Amygdala (tissue), 56 donors: ENCODE measurements at regions not wholly inside any gene's neighbourhood (a gene's known extent, or its start where the extent isn't known, plus 50 kb on each side); places are given as distances from the start of the nearest gene placed in this dataset.

Source experiments
- DNase-seq, 56 donors: peaks; one replicate each; lab custom pipeline; 2025; lab: John Stamatoyannopoulos, UW

DNA sequence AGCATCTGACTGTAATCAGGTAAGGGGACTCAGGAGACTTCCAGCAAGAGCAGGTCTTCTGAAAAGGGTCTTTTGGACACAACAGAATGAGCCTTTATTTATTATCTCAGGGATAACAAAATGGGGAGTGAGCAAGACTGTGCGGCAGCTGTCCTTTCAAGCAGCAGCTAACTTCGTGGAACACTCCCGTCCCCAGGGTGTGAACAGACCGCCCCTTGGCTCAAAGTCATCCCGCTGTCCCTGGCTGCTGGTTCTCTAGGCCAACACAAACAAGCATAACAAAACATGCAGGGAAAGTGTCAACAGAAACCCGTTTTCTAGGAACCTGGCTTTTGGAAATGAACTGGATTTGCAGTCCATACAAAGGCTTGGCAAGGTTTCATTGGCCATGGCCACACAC is 787.9 kb upstream of the FANCL start:
- DNase-seq = no peak

DNA sequence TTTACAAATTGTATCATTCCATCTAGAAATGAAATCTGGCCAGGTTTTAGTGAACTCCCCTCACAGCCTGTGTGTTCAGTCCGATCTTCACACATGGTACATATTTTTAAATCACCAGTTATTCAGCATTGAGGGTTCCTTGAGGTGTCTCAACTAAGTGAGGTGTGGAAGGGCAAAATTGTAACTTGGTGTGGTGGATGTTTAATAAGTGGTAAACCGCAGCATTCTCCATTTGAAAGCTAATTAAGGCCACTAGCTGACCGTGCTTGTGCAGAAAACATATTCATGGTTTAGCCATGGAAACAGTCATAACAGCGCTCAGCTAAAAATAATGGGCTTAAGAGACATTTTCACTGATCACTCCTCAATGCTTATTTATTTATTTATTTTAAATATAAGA is 786.2 kb upstream of the FANCL start:
- no peak for DNase-seq

DNA sequence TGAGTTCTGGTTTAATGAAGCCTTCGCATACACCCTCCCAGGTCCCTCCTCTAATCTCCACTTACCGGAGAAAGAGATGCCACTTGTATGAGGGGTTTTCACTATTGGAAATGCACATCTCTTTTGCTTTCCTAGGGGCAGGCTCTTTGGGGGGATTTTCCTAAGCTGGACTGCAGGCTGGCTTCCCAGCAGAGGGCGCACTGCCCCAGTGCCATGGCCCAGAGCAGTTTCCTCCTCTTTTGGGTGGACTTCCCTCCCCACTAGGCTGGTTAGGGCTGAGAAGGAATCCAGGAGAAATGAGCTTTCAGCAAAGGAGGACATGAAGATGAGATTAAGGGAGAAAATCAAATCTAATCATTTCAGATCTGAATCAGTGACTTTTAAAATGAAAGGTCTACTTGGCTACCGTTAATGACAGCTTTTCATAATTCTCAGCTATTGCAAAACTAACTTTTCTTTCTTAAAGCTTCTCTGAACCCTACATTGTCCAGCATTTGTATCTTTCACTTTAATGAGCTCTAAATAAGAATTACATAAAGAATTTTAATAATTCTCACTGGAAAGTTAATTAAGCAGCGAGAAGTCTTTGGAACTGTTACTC is 784.1 kb upstream of the FANCL start:
- peak in 13 of 56 donors; percentile 0 to 36 (median 5) for DNase-seq

DNA sequence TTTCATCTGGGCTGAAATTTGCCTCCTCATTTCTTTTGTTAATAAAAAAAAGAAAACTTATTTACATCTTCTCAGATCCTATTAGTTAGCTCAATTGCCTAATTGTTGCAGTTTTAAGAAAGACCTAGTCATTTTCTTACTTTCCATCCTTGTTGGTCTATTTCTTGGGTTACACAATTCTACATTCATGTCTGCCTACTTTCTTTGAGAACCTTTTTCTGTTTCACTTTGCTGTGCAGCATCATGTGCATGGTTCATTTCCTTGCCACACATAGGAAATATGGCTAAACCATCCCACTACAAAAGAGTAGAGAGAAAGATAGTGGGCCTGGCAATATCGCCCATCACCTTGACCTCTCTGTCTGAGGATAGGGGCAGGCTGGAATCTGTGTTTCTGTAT is 780.7 kb upstream of the FANCL start:
- DNase-seq = no peak

DNA sequence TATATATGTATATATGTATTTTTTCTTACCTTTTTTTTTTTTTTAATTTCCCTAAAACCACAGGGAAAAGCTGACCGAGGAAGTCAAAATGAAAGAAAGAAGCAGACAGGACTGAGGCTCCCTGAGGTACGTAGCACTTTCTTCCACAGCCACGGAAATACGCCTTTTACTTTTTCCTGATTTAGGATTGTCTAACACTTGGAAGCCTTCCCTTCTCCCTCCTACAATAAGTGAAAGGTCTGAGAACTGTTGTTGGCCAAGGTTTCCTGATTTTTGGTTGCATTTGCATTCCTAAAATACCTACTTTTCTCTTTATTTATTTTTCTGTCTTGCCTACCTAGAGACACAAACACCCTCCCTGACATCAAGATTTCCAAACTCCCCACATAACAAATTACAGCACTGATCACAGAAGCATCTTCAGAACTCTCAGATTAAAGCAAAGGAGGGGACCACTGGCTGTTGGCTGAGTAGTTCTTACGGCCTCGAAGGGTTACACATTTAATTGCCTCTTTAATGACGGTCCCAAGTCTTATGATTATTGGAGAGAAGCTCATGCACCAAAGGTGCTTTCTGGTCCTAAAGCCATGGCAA is 778.5 kb upstream of the FANCL start:
- DNase-seq = no peak

DNA sequence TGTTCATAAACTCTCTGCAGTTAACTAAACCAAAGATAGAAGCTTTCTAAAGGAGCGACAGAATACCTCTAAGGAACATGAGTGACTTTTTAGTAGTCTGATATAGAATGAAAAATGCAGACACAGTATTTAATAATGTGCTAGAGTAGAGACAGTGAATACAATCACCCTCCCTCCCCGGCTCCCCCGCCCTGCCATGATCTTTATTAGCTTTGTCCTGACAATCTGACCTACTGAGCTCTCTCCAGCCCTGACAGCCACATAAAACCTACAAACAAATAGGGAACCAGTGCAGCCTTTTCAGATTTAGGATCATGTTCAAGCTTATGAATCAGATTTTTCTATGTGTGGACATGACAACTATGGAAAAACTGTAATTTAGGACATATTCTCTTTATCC is 777.6 kb upstream of the FANCL start:
- no peak for DNase-seq

DNA sequence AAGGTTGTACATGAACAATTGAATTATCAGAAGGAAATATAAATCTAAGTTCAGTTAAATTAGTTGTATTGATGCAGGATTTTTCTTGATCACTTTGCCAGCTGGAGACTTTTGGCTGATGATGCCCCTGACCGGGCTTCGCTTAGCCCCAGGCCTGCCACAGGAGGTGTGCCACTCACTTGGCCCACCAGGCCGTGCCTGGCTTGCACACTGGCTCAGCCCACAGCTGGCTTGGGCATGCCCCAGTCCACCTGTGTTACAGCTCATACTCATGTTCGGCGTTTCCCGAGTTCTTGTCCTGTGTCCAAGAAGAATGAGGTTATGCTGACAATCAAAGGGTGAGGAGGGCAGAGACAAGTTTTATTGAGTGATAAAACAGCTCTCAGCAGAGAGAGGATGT is 773.9 kb upstream of the FANCL start:
- DNase-seq = no peak

DNA sequence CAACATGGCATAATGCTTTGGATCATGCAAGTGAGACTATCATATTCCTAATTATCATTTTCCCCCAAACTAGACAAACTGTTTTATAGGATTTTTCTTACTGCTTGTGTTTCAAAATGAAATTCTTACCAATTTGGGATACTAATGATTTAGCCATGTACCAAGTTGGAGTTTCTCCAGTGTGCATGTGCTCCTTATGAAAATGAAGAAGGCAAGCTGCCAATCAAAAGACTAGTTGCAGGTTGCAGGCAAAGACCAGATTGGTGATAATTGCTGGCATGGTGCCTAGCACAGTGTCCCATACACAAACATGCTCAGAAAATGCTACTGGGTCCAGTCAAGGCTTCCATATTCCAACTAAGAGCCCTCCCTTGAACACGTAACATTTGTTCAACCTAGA is 771.8 kb upstream of the FANCL start:
- no peak for DNase-seq

DNA sequence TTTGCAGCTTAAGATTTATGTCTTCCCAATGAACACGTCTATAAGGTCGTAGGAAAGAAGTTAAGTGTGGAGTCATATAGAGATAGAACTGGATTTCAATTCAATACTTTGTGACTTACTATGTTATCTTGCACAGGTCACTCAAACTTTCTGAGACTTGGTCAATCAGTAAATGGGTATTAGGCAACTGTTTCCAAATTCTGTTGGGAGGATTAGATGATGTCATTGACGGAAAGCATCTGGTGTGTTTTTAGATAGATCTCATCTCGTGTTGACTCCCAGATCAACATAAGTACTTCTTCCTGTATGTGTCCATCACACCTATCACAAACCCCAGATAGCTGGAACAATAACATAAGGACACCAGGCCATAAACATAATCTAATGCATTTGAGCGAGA is 771.1 kb upstream of the FANCL start:
- no peak for DNase-seq

DNA sequence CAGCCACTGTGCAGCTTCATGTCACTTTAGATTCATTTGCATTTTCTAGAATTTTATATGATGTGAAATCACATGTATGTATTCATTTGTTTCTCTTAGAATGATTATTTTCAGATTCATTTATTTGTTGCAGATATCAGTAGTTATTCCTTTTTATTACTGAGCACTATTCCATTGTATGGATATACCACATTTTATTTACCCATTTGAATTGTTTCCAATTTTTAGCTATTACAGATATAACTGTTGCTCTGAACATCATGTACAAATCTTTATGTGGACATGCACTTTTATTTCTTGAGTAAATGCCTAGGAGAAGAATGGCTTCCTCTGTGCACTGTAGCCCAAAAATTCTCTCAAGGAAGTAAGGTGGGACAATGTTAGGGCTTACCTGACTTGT is 767.8 kb upstream of the FANCL start:
- DNase-seq = no peak

DNA sequence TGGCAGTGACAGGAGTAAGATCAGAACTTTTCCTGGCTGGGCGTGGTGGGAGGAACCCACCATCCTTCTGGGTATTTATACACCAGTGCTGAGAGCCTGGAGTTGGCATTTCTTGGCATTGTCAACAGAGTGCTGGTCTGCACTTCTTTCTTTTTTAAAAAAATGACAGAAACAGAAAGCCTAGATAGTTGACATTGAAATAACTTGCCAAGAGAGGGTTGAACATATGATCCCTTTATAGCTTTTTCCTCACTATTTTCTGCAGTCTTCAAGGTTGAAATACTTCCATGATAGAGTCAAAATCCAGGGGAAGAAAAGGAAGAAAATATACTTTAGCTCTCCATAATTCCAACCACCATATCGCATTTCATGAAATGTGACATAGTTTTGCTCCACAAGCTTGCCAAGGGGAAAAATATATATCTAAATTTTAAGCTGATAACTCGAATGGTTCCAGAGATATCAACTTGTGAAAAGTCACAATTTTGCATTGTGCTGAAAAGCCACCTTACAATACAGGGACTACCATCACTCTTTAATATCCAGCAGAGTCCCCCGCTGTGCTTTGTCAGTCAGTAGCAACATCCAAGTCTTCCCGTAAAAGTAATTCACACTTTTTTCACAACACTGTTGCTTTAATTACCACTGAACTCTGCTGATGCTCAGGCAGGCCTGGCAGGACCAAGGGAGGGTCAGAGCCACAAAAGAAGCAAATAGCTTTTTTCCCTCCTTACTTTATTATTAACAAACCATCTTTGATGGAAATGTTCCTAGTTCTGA is 764.9 kb upstream of the FANCL start:
- DNase-seq = no peak

DNA sequence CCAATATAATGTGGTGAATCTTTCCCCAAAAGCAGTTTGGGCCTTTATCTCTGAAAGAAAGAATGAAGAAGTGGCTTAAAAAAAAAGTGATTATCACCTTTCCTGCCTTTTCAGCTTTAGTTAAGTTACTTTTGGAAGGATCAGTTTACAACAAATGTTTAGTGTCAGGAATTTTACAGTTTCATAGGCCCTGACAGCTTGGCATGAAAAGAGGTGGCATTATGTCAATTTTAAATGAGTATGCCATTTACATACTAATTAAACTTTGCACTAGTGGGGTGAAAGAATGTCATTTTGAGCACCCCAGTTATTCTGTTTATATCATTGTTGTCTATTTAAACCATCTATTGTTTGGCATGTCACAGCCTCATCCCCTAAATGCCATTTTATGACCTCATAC is 763.5 kb upstream of the FANCL start:
- DNase-seq = no peak

DNA sequence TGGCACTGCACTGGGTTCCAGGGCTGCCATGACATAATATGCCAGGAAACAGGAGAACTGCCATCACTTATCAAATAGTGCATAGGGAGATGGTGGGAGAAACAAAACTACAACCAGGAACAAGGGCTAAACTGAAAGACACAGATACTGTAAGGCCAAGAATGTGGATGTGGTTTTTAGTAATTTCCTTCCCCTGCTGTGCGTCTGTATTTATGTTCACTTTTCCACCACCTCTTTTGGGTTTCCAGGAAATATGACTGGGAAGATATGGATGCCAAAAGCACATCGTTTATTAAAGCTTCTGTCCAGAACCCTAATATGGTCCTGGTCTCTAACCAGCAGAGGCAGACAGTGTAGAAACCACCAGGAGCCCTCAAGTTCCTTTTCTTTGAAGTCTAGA is 759.7 kb upstream of the FANCL start:
- DNase-seq = no peak

DNA sequence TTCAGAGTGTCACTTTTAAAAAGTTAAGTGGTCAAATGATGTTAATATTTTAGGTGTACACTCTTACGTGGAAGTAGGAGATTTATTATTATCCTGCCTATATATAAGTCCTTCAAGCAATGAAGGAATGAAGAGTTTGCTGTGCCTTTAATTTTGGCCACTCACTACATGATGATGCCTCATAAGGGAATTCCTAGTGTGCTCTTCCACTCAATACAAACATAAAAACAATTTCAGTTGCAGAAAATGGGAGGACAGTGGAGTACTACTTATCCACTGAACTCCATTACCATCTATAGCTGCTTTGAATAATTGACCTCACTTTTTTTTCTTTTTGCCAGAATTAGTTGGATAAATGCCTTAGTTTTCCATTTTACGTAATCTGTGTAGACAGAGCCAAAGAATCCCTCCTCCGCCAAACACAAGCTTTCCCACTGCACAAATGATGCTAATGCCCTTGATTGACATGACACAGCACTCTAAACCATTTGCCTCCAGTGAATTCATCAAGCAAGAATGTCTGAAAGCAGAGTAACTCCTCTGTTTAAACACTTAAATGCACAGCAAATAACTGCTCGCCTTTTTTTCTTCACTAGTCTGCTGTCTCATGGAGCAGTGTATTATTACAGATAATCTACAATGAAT is 751.1 kb upstream of the FANCL start:
- no peak for DNase-seq

DNA sequence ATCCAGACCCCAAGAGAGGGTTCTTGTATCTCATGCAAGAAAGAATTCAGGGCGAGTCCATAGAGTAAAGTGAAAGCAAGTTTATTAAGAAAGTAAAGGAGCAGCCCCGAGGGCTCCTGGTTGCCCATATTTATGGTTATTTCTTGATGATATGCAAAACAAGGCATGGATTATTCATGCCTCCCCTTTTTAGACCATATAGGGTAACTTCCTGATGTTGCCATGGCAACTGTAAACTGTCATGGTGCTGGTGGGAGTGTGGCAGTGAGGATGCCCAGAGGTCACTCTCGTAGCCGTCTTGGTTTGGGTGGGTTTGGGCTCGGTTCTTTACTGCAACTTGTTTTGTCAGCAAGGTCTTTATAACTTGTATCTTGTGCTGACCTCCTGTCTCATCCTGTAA is 750.2 kb upstream of the FANCL start:
- DNase-seq = no peak

DNA sequence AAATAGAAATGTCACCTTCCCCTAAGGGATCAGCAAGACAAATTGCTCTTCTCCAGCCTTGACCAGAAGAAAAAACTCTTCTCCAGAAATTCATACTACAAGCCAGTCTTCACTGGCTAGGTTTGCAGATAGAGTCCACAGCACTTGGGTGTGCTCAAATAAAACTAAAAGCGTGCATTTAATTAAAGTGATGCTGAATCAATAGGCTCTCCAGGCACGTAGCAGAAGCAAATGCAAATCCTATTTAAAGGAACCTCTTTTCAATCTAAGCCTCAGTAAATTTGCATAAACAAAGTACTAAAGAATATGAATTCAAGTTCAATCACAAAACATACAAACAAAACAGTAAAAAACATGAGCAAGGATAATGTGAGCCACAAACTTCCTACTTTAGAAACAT is 744.4 kb upstream of the FANCL start:
- no peak for DNase-seq

DNA sequence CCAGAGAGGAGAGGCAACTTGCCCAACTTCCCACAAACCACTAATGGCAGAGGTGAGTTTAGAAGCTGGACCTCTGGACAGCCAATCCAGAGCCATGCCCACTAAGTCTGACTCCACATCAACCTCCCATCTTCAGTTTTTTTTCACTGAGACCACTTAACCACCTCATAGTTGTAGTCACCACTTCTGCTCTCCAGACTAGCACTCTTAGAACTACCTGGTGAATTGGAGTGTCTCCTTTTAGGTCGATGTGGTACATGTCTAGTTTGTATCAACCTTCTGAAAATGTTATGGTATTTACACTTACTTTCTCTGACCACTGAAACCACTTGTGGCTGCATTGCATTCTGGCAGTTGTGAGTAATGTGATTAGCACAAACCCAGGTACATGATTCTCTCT is 743.6 kb upstream of the FANCL start:
- no peak for DNase-seq

DNA sequence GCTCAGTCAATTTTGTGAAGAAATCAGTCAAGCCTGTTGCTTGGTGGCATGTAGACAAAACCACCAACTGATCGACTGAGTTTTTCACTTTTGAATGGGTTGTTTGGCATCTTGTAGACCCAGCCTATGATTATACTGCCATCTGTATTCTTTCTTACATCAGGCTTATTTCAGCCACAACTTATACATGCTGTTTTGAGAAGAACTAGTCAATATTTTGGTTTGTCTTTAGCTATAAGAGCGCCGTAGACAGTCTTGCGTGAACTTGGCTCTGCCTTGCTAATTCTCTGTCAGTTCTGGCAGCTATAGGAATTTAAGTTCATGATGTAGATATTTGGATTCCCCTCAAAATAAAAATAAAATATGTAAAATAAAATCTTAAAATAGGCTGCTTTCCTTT is 742.0 kb upstream of the FANCL start:
- no peak for DNase-seq

DNA sequence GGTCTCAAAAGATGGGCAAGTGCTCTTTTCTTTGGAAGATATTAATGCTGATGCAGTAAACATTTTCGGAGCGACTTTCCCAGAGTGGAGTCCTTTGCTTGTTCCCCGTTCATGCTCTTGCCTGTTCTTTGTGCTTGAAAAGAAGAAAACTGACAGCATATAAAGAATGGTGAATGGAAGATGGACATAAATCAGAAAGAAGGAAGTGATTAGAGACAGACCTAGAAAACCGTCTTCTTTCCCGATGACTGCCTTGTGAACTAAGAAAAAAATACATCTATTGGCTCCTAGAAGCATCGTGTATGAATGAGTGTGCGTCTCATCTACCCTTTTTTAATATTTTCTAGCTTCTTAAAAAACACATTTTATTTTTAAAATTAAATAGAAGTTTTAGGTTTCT is 740.1 kb upstream of the FANCL start:
- no peak for DNase-seq

DNA sequence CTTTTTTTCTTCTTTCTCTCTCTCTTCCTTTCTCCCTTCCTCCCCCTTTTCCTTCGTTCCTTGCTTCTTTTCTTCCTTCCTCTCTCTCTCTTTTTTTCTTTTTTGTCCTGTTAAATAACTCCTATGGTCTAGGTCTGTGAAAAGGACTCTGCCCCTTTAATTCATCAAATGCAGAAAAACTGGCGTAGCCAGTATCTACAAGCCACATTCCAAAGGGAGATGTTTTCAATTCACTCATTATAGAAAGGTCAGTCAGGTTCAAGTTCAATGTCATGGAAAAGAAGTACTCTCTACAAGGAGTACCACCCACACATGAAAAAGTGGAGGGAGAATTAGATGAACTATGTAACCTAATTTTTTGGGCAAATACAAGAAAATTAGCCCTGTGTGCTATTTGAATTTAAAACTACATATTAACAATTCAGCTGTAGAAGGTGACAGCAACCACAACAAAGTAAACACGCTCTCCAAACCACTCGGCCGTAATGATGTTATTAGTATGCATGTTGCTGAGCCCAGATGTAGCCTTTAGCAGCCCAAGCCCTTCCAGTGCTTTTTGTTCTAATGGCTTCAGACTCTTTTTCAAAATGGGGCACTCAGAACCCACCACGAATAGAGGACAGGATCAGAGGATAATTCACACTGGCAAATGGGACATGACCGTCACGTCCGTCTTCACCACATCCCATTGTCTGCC is 735.4 kb upstream of the FANCL start:
- DNase-seq = no peak

DNA sequence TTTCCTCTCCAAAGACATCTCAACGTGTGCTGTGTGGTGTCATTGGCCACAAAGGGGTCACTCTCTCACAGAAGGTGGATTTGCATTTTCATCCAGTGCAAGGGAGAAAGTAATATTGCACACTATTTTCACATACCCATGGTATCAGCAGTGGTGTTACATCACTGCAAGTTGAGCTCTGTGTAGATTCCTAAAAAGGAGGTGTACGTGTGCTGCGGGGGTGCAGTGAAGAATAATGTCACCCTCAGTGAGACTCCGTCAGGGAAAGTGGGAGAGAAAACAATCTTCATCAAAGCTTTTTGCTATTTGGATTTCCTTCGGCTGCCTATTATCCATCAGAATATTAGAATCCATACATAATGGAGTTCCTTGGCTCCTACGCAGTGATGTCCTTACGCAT is 733.8 kb upstream of the FANCL start:
- no peak for DNase-seq
